ENCODE measurements at regions not wholly inside any gene's neighbourhood (a gene's known extent, or its start where the extent isn't known, plus 50 kb on each side); places are given as distances from the start of the nearest gene placed in this dataset.

GRCh38 chr22:47369431-47370015 lies 607.1 kb downstream of the TBC1D22A start:
- TF ChIP-seq REST (IDR thresholded peaks at IDR 0.05; ENCODE audit: insufficient replicate concordance, low read depth) (no peak), SPI1 (IDR thresholded peaks at IDR 0.05; ENCODE audit: borderline replicate concordance, low read depth) (no peak), GABPA (IDR thresholded peaks at IDR 0.05; ENCODE audit: low read depth) (no peak), CTCF (IDR thresholded peaks at IDR 0.05; ENCODE audit: insufficient read depth, low read length) (no peak), POLR2AphosphoS5 (IDR thresholded peaks at IDR 0.05; ENCODE audit: low read depth) (no peak)
- H3K4me3 ChIP-seq (replicated peaks; ENCODE audit: insufficient read depth, low read length): no peak overlapping the region
- no peak for DNase-seq (ENCODE audit: low read depth in 1 of 2, low spot score in 1 of 2)
- H3K27me3 ChIP-seq (ENCODE audit: insufficient read depth, poor library complexity, severe bottlenecking): no peaks in the 10 kb centered on the region
- H3K27ac ChIP-seq (replicated peaks): no peak overlapping the region

- H3K4me3 ChIP-seq (replicated peaks; ENCODE audit: insufficient read depth, low read length): no peak overlapping the region
- no peak overlapping the region for H3K27ac ChIP-seq (replicated peaks)
- DNase-seq (ENCODE audit: low read depth in 1 of 2, low spot score in 1 of 2): no peak
- no peaks in the 10 kb centered on the region for H3K27me3 ChIP-seq (ENCODE audit: insufficient read depth, poor library complexity, severe bottlenecking)
- TF ChIP-seq GABPA (IDR thresholded peaks at IDR 0.05; ENCODE audit: low read depth): no peak
- no peak for TF ChIP-seq REST (IDR thresholded peaks at IDR 0.05; ENCODE audit: insufficient replicate concordance, low read depth)
- TF ChIP-seq POLR2AphosphoS5 (IDR thresholded peaks at IDR 0.05; ENCODE audit: low read depth): no peak
- TF ChIP-seq CTCF (IDR thresholded peaks at IDR 0.05; ENCODE audit: insufficient read depth, low read length): no peak
- TF ChIP-seq SPI1 (IDR thresholded peaks at IDR 0.05; ENCODE audit: borderline replicate concordance, low read depth): no peak
Observed at GRCh38 chr22:47369020-47369419, 606.6 kb downstream of the TBC1D22A start.

GRCh38 chr22:47367993-47368945 lies 605.8 kb downstream of the TBC1D22A start:
- Histone ChIP-seq H3K4me3 (replicated peaks; ENCODE audit: insufficient read depth, low read length) (no peak overlapping the region), H3K27me3 (ENCODE audit: insufficient read depth, poor library complexity, severe bottlenecking) (no peaks in the 10 kb centered on the region), H3K27ac (replicated peaks) (no peak overlapping the region)
- TF ChIP-seq SPI1 (IDR thresholded peaks at IDR 0.05; ENCODE audit: borderline replicate concordance, low read depth): no peak
- TF ChIP-seq POLR2AphosphoS5 (IDR thresholded peaks at IDR 0.05; ENCODE audit: low read depth): no peak
- no peak for TF ChIP-seq CTCF (IDR thresholded peaks at IDR 0.05; ENCODE audit: insufficient read depth, low read length)
- TF ChIP-seq GABPA (IDR thresholded peaks at IDR 0.05; ENCODE audit: low read depth): no peak
- no peak for TF ChIP-seq REST (IDR thresholded peaks at IDR 0.05; ENCODE audit: insufficient replicate concordance, low read depth)
- no peak for DNase-seq (ENCODE audit: low read depth in 1 of 2, low spot score in 1 of 2)

Measured in HL-60 (cell line).